ENCODE measurements at regions not wholly inside any gene's neighbourhood (a gene's known extent, or its start where the extent isn't known, plus 50 kb on each side); places are given as distances from the start of the nearest gene placed in this dataset.

- H3K9me3 ChIP-seq (ENCODE audit: control insufficient read depth in 5 of 5, low read length in 5 of 5), result peaks cover 0 to 10% (median 0%) of the 10 kb centered on the region in 5 donors
- no peak overlapping the region for H3K9ac ChIP-seq (ENCODE audit: low read length in 5 of 5)
- no peak overlapping the region for H3K27ac ChIP-seq (ENCODE audit: low read depth, low read length)
- H3K36me3 ChIP-seq (ENCODE audit: control insufficient read depth in 5 of 5, insufficient read depth in 5 of 5, low read length in 5 of 5), result no peaks in the 10 kb centered on the region
- no peaks in the 10 kb centered on the region for H3K27me3 ChIP-seq (ENCODE audit: control insufficient read depth in 5 of 5, insufficient read depth in 4 of 5, low read length in 5 of 5)
- no peak overlapping the region for H3K4me3 ChIP-seq (ENCODE audit: low read depth in 1 of 5, low read length in 5 of 5)
- no peaks in the 10 kb centered on the region for H3K4me1 ChIP-seq (ENCODE audit: control insufficient read depth in 5 of 5, insufficient read depth in 5 of 5, low read length in 5 of 5)
These were observed 53.4 kb upstream of the SNRPN start for GRCh38 chr15:24901409-24901808.

Measured in subcutaneous abdominal adipose tissue (tissue), 5 donors.